Caco-2 (cell line): ENCODE measurements at regions not wholly inside any gene's neighbourhood (a gene's known extent, or its start where the extent isn't known, plus 50 kb on each side); places are given as distances from the start of the nearest gene placed in this dataset.

Experiments
- BruUV-seq: library from RNA; stranded (reverse); fragments of 400-500 nt; replicated peaks from 2 replicates; lab custom pipeline; 2021; lab: Mats Ljungman, UMichigan
- CTCF ChIA-PET: fragments of 300-600 bp; sonication (Branson Sonifier 250); formaldehyde crosslinking; loops from one replicate; lab custom pipeline; 2022; ENCODE audit warnings: antibody characterized with exemption; lab: Charles Lee
- POLR2A ChIA-PET: fragments of 300-600 bp; sonication (Branson Sonifier 250); formaldehyde crosslinking; loops from one replicate; lab custom pipeline; 2022; ENCODE audit warnings: antibody characterized with exemption; lab: Charles Lee
- DNase-seq, 2 experiments: peaks; one replicate each; pipeline versions ENCODE4 v3.0.0 to v3.0.0-alpha.2; 2020 to 2022
- H3K27me3 ChIP-seq: replicated peaks from 2 replicates; pipeline ENCODE4 v1.6.0; 2011; ENCODE audit warnings: low read length; ENCODE audit not compliant: control insufficient read depth, insufficient read depth
- H3K36me3 ChIP-seq: 2 replicates; pipeline ENCODE4 v1.5.1; 2011; ENCODE audit warnings: low read length; ENCODE audit not compliant: control insufficient read depth, insufficient read depth
- H3K4me1 ChIP-seq: fragments of 250-450 bp; sonication (Bioruptor Pico); 2 replicates; pipeline ENCODE4 v1.5.1; 2020; ENCODE audit warnings: mild to moderate bottlenecking
- H3K4me3 ChIP-seq: 2 replicates; pipeline ENCODE4 v1.5.1; 2011; ENCODE audit warnings: low read depth, mild to moderate bottlenecking, control low read depth, low read length
- H3K9me3 ChIP-seq: fragments of 250-450 bp; sonication (Bioruptor Pico); 2 replicates; pipeline ENCODE4 v1.5.1; 2020; ENCODE audit warnings: mild to moderate bottlenecking, moderate library complexity
- H3K27ac Mint-ChIP-seq: one replicate; pipeline ENCODE4 v1.8.0; 2022; ENCODE audit warnings: mixed read lengths; ENCODE audit not compliant: unreplicated experiment
- H3K27me3 Mint-ChIP-seq: one replicate; pipeline ENCODE4 v1.8.0; 2022; ENCODE audit warnings: mixed read lengths; ENCODE audit not compliant: insufficient read depth, unreplicated experiment
- H3K36me3 Mint-ChIP-seq: one replicate; pipeline ENCODE4 v1.8.0; 2022; ENCODE audit warnings: mild to moderate bottlenecking, mixed read lengths; ENCODE audit not compliant: insufficient read depth, unreplicated experiment
- H3K4me1 Mint-ChIP-seq: one replicate; pipeline ENCODE4 v1.8.0; 2022; ENCODE audit warnings: low read depth, mixed read lengths; ENCODE audit not compliant: unreplicated experiment
- H3K4me3 Mint-ChIP-seq: one replicate; pipeline ENCODE4 v1.8.0; 2022; ENCODE audit warnings: mild to moderate bottlenecking, moderate library complexity, mixed read lengths; ENCODE audit not compliant: unreplicated experiment
- H3K9me3 Mint-ChIP-seq: one replicate; pipeline ENCODE4 v1.8.0; 2022; ENCODE audit warnings: mixed read lengths; ENCODE audit not compliant: unreplicated experiment
- CTCF ChIP-seq, 2 experiments: fragments of 200-600 bp in 1 of 2; IDR thresholded peaks; 1 replicate in 1 of 2; 2 replicates in 1 of 2; pipeline versions ENCODE4 v1.5.1 to v1.8.0; 2011 to 2022; ENCODE audit warnings: antibody characterized with exemption in 1 of 2, control low read depth in 1 of 2, inconsistent platforms in 1 of 2, low read depth in 1 of 2, low read length in 1 of 2, mild to moderate bottlenecking in 1 of 2, moderate library complexity in 1 of 2; ENCODE audit not compliant: insufficient read depth in 1 of 2, severe bottlenecking in 1 of 2, unreplicated experiment in 1 of 2
- intact Hi-C: fragments of 100-400 bp; cut with micrococcal nuclease; formaldehyde crosslinking; loops from one replicate; pipeline ENCODE4 v1.10.0; 2022; ENCODE audit not compliant: unreplicated experiment

DNA sequence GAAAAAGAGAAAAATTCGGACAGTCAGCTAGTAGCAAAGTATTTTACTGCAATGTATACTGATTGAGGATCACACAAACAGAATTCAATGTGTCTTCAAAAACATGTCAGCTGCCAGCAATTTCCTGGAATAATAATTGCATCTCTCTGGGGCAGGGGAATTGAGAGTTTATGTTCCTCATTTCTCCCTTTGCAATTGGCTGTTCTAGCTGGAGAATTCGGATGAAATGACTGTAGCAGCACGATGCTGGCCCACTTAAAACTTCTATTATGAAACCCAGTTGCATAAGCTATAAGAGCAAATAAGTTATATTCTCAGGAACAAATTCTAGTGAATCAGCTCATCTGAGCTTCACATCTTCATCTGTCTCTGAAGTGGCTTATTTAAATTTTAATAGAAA, 99.9 kb upstream of the CPEB2 start:
- H3K9me3 ChIP-seq: no peaks in the 10 kb centered on the region
- no peaks in the 10 kb centered on the region for H3K27me3 ChIP-seq
- no TSS peak for BruUV-seq
- no peaks in the 10 kb centered on the region for H3K36me3 ChIP-seq
- ChIA-PET CTCF (no interaction called here), POLR2A (no interaction called here)
- Mint-ChIP-seq H3K27ac (no peak overlapping the region), H3K4me3 (no peak overlapping the region), H3K27me3 (peaks cover 8% of the 10 kb centered on the region), H3K4me1 (no peaks in the 10 kb centered on the region), H3K36me3 (no peaks in the 10 kb centered on the region), H3K9me3 (no peaks in the 10 kb centered on the region)
- no peak for TF ChIP-seq CTCF (IDR thresholded peaks at IDR 0.05; ENCODE audit: insufficient read depth in 1 of 2, low read depth in 1 of 2, low read length in 1 of 2, severe bottlenecking in 1 of 2, unreplicated experiment in 1 of 2)
- intact Hi-C loops: no loop called here
- H3K4me3 ChIP-seq: no peak overlapping the region
- H3K4me1 ChIP-seq: no peaks in the 10 kb centered on the region
- no peak for DNase-seq

- no peak for TF ChIP-seq CTCF (IDR thresholded peaks at IDR 0.05; ENCODE audit: insufficient read depth in 1 of 2, low read depth in 1 of 2, low read length in 1 of 2, severe bottlenecking in 1 of 2, unreplicated experiment in 1 of 2)
- H3K9me3 ChIP-seq: no peaks in the 10 kb centered on the region
- Mint-ChIP-seq H3K27ac (no peak overlapping the region), H3K27me3 (peaks cover 4% of the 10 kb centered on the region), H3K9me3 (no peaks in the 10 kb centered on the region), H3K4me3 (no peak overlapping the region), H3K36me3 (no peaks in the 10 kb centered on the region), H3K4me1 (no peaks in the 10 kb centered on the region)
- intact Hi-C loops: no loop called here
- no peak for DNase-seq
- H3K4me3 ChIP-seq: no peak overlapping the region
- ChIA-PET POLR2A (no interaction called here), CTCF (no interaction called here)
- no peaks in the 10 kb centered on the region for H3K4me1 ChIP-seq
- H3K27me3 ChIP-seq: no peaks in the 10 kb centered on the region
- H3K36me3 ChIP-seq: no peaks in the 10 kb centered on the region
- BruUV-seq: no TSS peak
Measured at GRCh38 chr4:14903321-14903720, 99.0 kb upstream of the CPEB2 start.

- no TSS peak for BruUV-seq
- no peak overlapping the region for H3K4me3 Mint-ChIP-seq
- no peaks in the 10 kb centered on the region for H3K4me1 Mint-ChIP-seq
- Histone ChIP-seq H3K9me3 (no peaks in the 10 kb centered on the region), H3K4me1 (no peaks in the 10 kb centered on the region), H3K27me3 (no peaks in the 10 kb centered on the region), H3K4me3 (no peak overlapping the region), H3K36me3 (no peaks in the 10 kb centered on the region)
- POLR2A ChIA-PET: no interaction called here
- H3K36me3 Mint-ChIP-seq: no peaks in the 10 kb centered on the region
- H3K9me3 Mint-ChIP-seq: no peaks in the 10 kb centered on the region
- no peak overlapping the region for H3K27ac Mint-ChIP-seq
- H3K27me3 Mint-ChIP-seq: peaks cover 4% of the 10 kb centered on the region
- no peak for TF ChIP-seq CTCF (IDR thresholded peaks at IDR 0.05; ENCODE audit: insufficient read depth in 1 of 2, low read depth in 1 of 2, low read length in 1 of 2, severe bottlenecking in 1 of 2, unreplicated experiment in 1 of 2)
- no peak for DNase-seq
- CTCF ChIA-PET: no interaction called here
- intact Hi-C loops: no loop called here
Measured at GRCh38 chr4:14906805-14907204, 95.5 kb upstream of the CPEB2 start.
